H1 (cell line): ENCODE measurements at regions not wholly inside any gene's neighbourhood (a gene's known extent, or its start where the extent isn't known, plus 50 kb on each side); places are given as distances from the start of the nearest gene placed in this dataset.

ENCODE experiments used
- CTCF ChIA-PET: fragments of 300-600 bp; sonication (Branson Sonifier 250); formaldehyde crosslinking; loops from one replicate; lab custom pipeline; 2021; ENCODE audit not compliant: partially characterized antibody; lab: Charles Lee
- POLR2A ChIA-PET: fragments of 300-600 bp; sonication (Branson Sonifier 250); formaldehyde crosslinking; loops from one replicate; lab custom pipeline; 2021; ENCODE audit warnings: inconsistent platforms; ENCODE audit not compliant: partially characterized antibody; lab: Charles Lee
- DNase-seq, 2 experiments: peaks; one replicate each; pipeline versions ENCODE4 v3.0.0 to v3.0.0-alpha.2; 2010 to 2022; ENCODE audit warnings: low spot score in 2 of 2, low read depth in 1 of 2, mixed read lengths in 1 of 2
- FAIRE-seq: peaks from 2 replicates; lab custom pipeline; 2011; peaks lifted over from hg19 to GRCh38; lab: Jason Lieb, UNC
- H2AFZ ChIP-seq: 2 replicates; pipeline ENCODE4 v1.8.1; 2012; ENCODE audit warnings: low read length, inconsistent platforms
- H2AK5ac ChIP-seq: 2 replicates; pipeline ENCODE4 v1.6.1; 2013; ENCODE audit warnings: low read depth, low read length
- H2BK120ac ChIP-seq: replicated peaks from 2 replicates; pipeline ENCODE3; 2013; ENCODE audit warnings: low read depth, low read length, inconsistent platforms
- H2BK12ac ChIP-seq: 2 replicates; pipeline ENCODE4 v1.6.1; 2013; ENCODE audit warnings: low read depth, low read length
- H2BK15ac ChIP-seq: 2 replicates; pipeline ENCODE4 v1.6.1; 2013; ENCODE audit warnings: low read length
- H2BK20ac ChIP-seq: 2 replicates; pipeline ENCODE4 v1.6.1; 2013; ENCODE audit warnings: low read length
- H2BK5ac ChIP-seq: 2 replicates; pipeline ENCODE4 v1.6.1; 2013; ENCODE audit warnings: low read depth, low read length
- H3K14ac ChIP-seq: 2 replicates; pipeline ENCODE4 v1.6.1; 2013; ENCODE audit warnings: inconsistent platforms; ENCODE audit not compliant: insufficient read length
- H3K18ac ChIP-seq: 2 replicates; pipeline ENCODE4 v1.6.1; 2013; ENCODE audit warnings: low read length; ENCODE audit errors: extremely low read depth
- H3K23ac ChIP-seq: 2 replicates; pipeline ENCODE4 v1.6.1; 2013; ENCODE audit warnings: inconsistent platforms; ENCODE audit not compliant: insufficient read length
- H3K23me2 ChIP-seq: 2 replicates; pipeline ENCODE4 v1.6.1; 2013; ENCODE audit warnings: low read depth, low read length
- H3K27ac ChIP-seq: 2 replicates; pipeline ENCODE4 v1.6.1; 2011; ENCODE audit warnings: low read depth, low read length, inconsistent platforms
- H3K27me3 ChIP-seq, 4 experiments: replicated peaks in 1 of 4; 1 replicate in 1 of 4; 2 replicates in 3 of 4; pipeline versions ENCODE4 v1.6.1 to v1.8.1; 2011 to 2013; ENCODE audit warnings: low read length in 3 of 4, mild to moderate bottlenecking in 3 of 4, inconsistent platforms in 2 of 4, mixed read lengths in 2 of 4, moderate library complexity in 1 of 4; ENCODE audit not compliant: control insufficient read depth in 3 of 4, insufficient read depth in 3 of 4; ENCODE audit errors: extremely low read depth in 1 of 4
- H3K36me3 ChIP-seq, 4 experiments: 2 replicates each; pipeline versions ENCODE4 v1.6.1 to v1.8.1; 2011 to 2013; ENCODE audit warnings: mild to moderate bottlenecking in 4 of 4, low read length in 3 of 4, moderate library complexity in 2 of 4, control low read depth in 1 of 4, inconsistent platforms in 1 of 4; ENCODE audit not compliant: insufficient read depth in 4 of 4, control insufficient read depth in 2 of 4
- H3K4ac ChIP-seq: replicated peaks from 2 replicates; pipeline ENCODE3; 2013; ENCODE audit warnings: low read length, low read depth, mixed read lengths, inconsistent platforms; ENCODE audit not compliant: insufficient read length
- H3K4me1 ChIP-seq, 4 experiments: replicated peaks in 1 of 4; 1 replicate in 1 of 4; 2 replicates in 3 of 4; pipeline versions ENCODE4 v1.6.1 to v1.8.1; 2011 to 2013; ENCODE audit warnings: low read length in 3 of 4, inconsistent platforms in 2 of 4, mixed read lengths in 1 of 4; ENCODE audit not compliant: insufficient read depth in 4 of 4, control insufficient read depth in 3 of 4
- H3K4me2 ChIP-seq, 2 experiments: 2 replicates each; pipeline versions ENCODE4 v1.6.1 to v1.8.1; 2011 to 2013; ENCODE audit warnings: low read depth in 2 of 2, low read length in 2 of 2, control low read depth in 1 of 2, inconsistent platforms in 1 of 2, mild to moderate bottlenecking in 1 of 2; ENCODE audit not compliant: insufficient read depth in 1 of 2
- H3K4me3 ChIP-seq, 4 experiments: fragments of 200-600, 300-600 bp in 1 of 4; sonication (generic), shearing (Covaris generic), sonication (Bioruptor Twin) in 1 of 4; 2 replicates each; pipeline versions ENCODE4 v1.5.1 to v1.8.1; 2011 to 2016; ENCODE audit warnings: low read length in 4 of 4, low read depth in 3 of 4, control low read depth in 2 of 4, inconsistent platforms in 2 of 4, mild to moderate bottlenecking in 2 of 4, mixed read lengths in 1 of 4, moderate library complexity in 1 of 4; ENCODE audit not compliant: insufficient read depth in 2 of 4; ENCODE audit errors: extremely low read depth in 1 of 4
- H3K56ac ChIP-seq: replicated peaks from 2 replicates; pipeline ENCODE3; 2013; ENCODE audit warnings: low read depth, mild to moderate bottlenecking, mixed read lengths, low read length, inconsistent platforms; ENCODE audit not compliant: insufficient read length
- H3K79me1 ChIP-seq: 2 replicates; pipeline ENCODE4 v1.6.1; 2013; ENCODE audit warnings: low read depth, low read length, control low read depth
- H3K79me2 ChIP-seq, 2 experiments: 2 replicates each; pipeline versions ENCODE4 v1.6.1 to v1.8.1; 2012 to 2013; ENCODE audit warnings: low read length in 2 of 2, mild to moderate bottlenecking in 2 of 2, inconsistent platforms in 1 of 2; ENCODE audit not compliant: insufficient read depth in 2 of 2, control insufficient read depth in 1 of 2
- H3K9ac ChIP-seq, 4 experiments: replicated peaks in 1 of 4; 1 replicate in 1 of 4; 2 replicates in 3 of 4; pipeline versions ENCODE4 v1.6.1 to v1.8.1; 2011 to 2013; ENCODE audit warnings: low read depth in 3 of 4, low read length in 3 of 4, control low read depth in 2 of 4, mild to moderate bottlenecking in 2 of 4, moderate library complexity in 2 of 4, inconsistent platforms in 1 of 4; ENCODE audit errors: extremely low read depth in 1 of 4
- H3K9me3 ChIP-seq, 2 experiments: 2 replicates each; pipeline versions ENCODE4 v1.6.1 to v1.8.1; 2012 to 2013; ENCODE audit warnings: mild to moderate bottlenecking in 2 of 2, moderate library complexity in 2 of 2, control low read depth in 1 of 2, inconsistent platforms in 1 of 2, low read depth in 1 of 2, low read length in 1 of 2, mixed read lengths in 1 of 2; ENCODE audit not compliant: insufficient read depth in 2 of 2
- H4K20me1 ChIP-seq, 2 experiments: replicated peaks in 1 of 2; 2 replicates each; pipeline versions ENCODE3 to v1.8.1; 2011 to 2013; ENCODE audit warnings: inconsistent platforms in 2 of 2, low read length in 2 of 2, mild to moderate bottlenecking in 1 of 2; ENCODE audit not compliant: insufficient read depth in 2 of 2, control insufficient read depth in 1 of 2
- H4K5ac ChIP-seq: 2 replicates; pipeline ENCODE4 v1.6.1; 2013; ENCODE audit warnings: low read length, low read depth, mixed read lengths, inconsistent platforms; ENCODE audit not compliant: insufficient read length
- H4K8ac ChIP-seq: 2 replicates; pipeline ENCODE4 v1.8.0; 2013; ENCODE audit warnings: mild to moderate bottlenecking, moderate library complexity, low read length, inconsistent platforms; ENCODE audit not compliant: insufficient read depth; ENCODE audit errors: extremely low read depth
- H4K91ac ChIP-seq: replicated peaks from 2 replicates; pipeline ENCODE3; 2013; ENCODE audit warnings: low read length, mixed read lengths, inconsistent platforms; ENCODE audit not compliant: insufficient read length
- BCL11A ChIP-seq, 2 experiments: IDR thresholded peaks; one replicate each; pipeline ENCODE4 v1.6.1; 2011; ENCODE audit warnings: low read depth in 2 of 2, low read length in 2 of 2, mild to moderate bottlenecking in 2 of 2
- CBX8 ChIP-seq: fragments of 300-800, 300-1000 bp; sonication (generic); IDR thresholded peaks from 2 replicates; pipeline ENCODE4 v1.7.1; 2016; ENCODE audit warnings: low read depth, low read length, borderline replicate concordance
- CTBP2 ChIP-seq: IDR thresholded peaks from 2 replicates; pipeline ENCODE4 v1.7.0; 2011; ENCODE audit warnings: borderline replicate concordance, mild to moderate bottlenecking, moderate library complexity, mixed read lengths, low read length; ENCODE audit not compliant: insufficient read depth, insufficient read length
- EP300 ChIP-seq, 2 experiments: IDR thresholded peaks; 1 replicate in 1 of 2; 2 replicates in 1 of 2; pipeline ENCODE4 v1.6.1; 2011 to 2012; ENCODE audit warnings: low read depth in 2 of 2, low read length in 2 of 2, mild to moderate bottlenecking in 2 of 2, borderline replicate concordance in 1 of 2, inconsistent platforms in 1 of 2, moderate library complexity in 1 of 2
- POLR2AphosphoS5 ChIP-seq: IDR thresholded peaks from 2 replicates; pipeline ENCODE4 v1.6.1; 2011; ENCODE audit warnings: low read depth, low read length
- POU5F1 ChIP-seq: IDR thresholded peaks from 2 replicates; pipeline ENCODE4 v1.6.1; 2011; ENCODE audit warnings: low read depth, mild to moderate bottlenecking, low read length, moderate library complexity
- RAD21 ChIP-seq, 2 experiments: IDR thresholded peaks in 1 of 2; conservative IDR thresholded peaks in 1 of 2; 2 replicates each; pipeline ENCODE4 v1.6.1; 2011; ENCODE audit warnings: low read depth in 2 of 2, low read length in 2 of 2, improper control_type of control experiment in 1 of 2, inconsistent platforms in 1 of 2, mild to moderate bottlenecking in 1 of 2, moderate library complexity in 1 of 2
- RBBP5 ChIP-seq: IDR thresholded peaks from 2 replicates; pipeline ENCODE4 v1.7.1; 2012; ENCODE audit warnings: low read depth, mild to moderate bottlenecking, inconsistent platforms, low read length, moderate library complexity, borderline replicate concordance
- RNF2 ChIP-seq: fragments of 200-900, 300-1000 bp; sonication (generic); IDR thresholded peaks from 2 replicates; pipeline ENCODE4 v1.7.1; 2016; ENCODE audit warnings: borderline replicate concordance, low read depth, mild to moderate bottlenecking, antibody characterized with exemption, low read length; ENCODE audit not compliant: poor library complexity, severe bottlenecking; ENCODE audit errors: missing control alignments
- SAP30 ChIP-seq: fragments of 300-600 bp; sonication (generic); IDR thresholded peaks from 2 replicates; pipeline ENCODE4 v1.7.1; 2012; ENCODE audit warnings: low read length, moderate library complexity, mild to moderate bottlenecking, inconsistent platforms; ENCODE audit not compliant: insufficient read depth, insufficient replicate concordance
- SRF ChIP-seq: IDR thresholded peaks from 2 replicates; pipeline ENCODE4 v1.6.1; 2011; ENCODE audit warnings: mild to moderate bottlenecking, low read depth, low read length, moderate library complexity
- TCF12 ChIP-seq: IDR thresholded peaks from 2 replicates; pipeline ENCODE4 v1.6.1; 2011; ENCODE audit warnings: low read depth, mild to moderate bottlenecking, low read length
- TEAD4 ChIP-seq: IDR thresholded peaks from 2 replicates; pipeline ENCODE4 v1.6.1; 2012; ENCODE audit warnings: low read depth, low read length, inconsistent platforms, mixed read lengths

DNA sequence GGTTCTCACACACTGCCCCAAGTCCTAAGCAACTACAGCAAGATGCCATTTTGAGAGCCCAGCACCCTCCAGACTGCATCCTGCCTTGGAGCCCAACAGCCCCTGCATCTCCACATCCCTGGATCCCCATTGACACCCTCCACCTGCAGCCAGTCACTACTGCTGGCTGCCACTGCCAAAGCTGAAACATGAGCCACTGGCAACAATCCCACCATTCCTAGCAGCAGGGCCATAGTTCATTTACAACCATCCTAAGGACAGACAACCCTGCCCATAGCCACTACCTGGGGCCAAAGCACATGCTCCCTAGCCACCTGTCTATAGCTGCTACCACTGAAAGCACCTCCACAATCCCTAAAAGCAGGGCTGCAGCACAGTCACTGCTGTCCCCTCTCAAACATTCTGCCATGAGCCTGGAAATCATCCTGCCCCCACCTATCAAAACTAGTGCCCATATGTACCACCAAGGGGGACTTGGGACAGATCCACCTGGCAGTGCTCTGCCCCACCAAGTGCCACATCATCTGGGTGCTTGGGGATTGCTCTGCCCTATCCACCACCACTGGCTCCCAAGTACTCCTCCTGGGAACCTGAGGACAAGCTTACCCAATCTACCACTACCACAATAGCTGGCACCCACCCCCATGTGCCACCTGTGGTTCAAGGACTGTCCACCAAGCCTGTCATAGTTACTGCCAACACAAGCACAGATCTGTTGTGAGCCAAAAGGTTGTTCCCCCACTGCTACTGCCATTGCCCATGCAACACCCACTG lies 138.8 kb upstream of the SOX6 start:
- POLR2A ChIA-PET, result no interaction called here
- CTCF ChIA-PET, result no interaction called here
- FAIRE-seq, result no peak
- TF ChIP-seq POLR2AphosphoS5 (no peak), CTBP2 (no peak), EP300 (IDR thresholded peaks at IDR 0.05; ENCODE audit: borderline replicate concordance in 1 of 2, low read depth in 2 of 2, low read length in 2 of 2) (no peak), RBBP5 (no peak), RAD21 (IDR thresholded peaks at IDR 0.05 in 1 of 2, conservative IDR thresholded peaks at IDR 0.05 in 1 of 2; ENCODE audit: low read depth in 2 of 2, low read length in 2 of 2) (no peak), CBX8 (no peak), SAP30 (no peak), RNF2 (no peak), TCF12 (no peak), BCL11A (IDR thresholded peaks at IDR 0.05; ENCODE audit: low read depth in 2 of 2, low read length in 2 of 2) (no peak), TEAD4 (no peak), SRF (no peak), POU5F1 (no peak)

More for the DNA sequence above, 138.8 kb upstream of the SOX6 start:
- no peak overlapping the region for H3K14ac ChIP-seq
- H3K4me2 ChIP-seq, result no peak overlapping the region
- no peaks in the 10 kb centered on the region for H3K23me2 ChIP-seq
- H2AK5ac ChIP-seq, result no peak overlapping the region
- H3K79me1 ChIP-seq, result no peaks in the 10 kb centered on the region
- no peak overlapping the region for H2BK12ac ChIP-seq
- no peak overlapping the region for H4K91ac ChIP-seq
- H3K4me1 ChIP-seq, result no peaks in the 10 kb centered on the region
- H3K23ac ChIP-seq, result no peak overlapping the region
- no peak overlapping the region for H3K4ac ChIP-seq
- no peak overlapping the region for H2BK120ac ChIP-seq
- no peak overlapping the region for H3K27ac ChIP-seq
- H3K9me3 ChIP-seq, result peaks cover 4 to 5% of the 10 kb centered on the region in 2 experiments; a peak in 1 of 4 replicates
- H4K5ac ChIP-seq, result no peak overlapping the region
- DNase-seq, result no peak
- H4K8ac ChIP-seq, result no peak overlapping the region
- no peak overlapping the region for H2AFZ ChIP-seq
- no peaks in the 10 kb centered on the region for H4K20me1 ChIP-seq
- H3K9ac ChIP-seq, result no peak overlapping the region
- no peak overlapping the region for H2BK20ac ChIP-seq
- H3K79me2 ChIP-seq, result no peaks in the 10 kb centered on the region
- no peak overlapping the region for H2BK5ac ChIP-seq
- no peaks in the 10 kb centered on the region for H3K27me3 ChIP-seq
- H3K56ac ChIP-seq, result no peak overlapping the region
- H3K36me3 ChIP-seq, result no peaks in the 10 kb centered on the region
- H3K18ac ChIP-seq, result no peak overlapping the region
- no peak overlapping the region for H2BK15ac ChIP-seq
- H3K4me3 ChIP-seq, result no peak overlapping the region
